Kidney epithelial cell (primary cell): ENCODE measurements at regions not wholly inside any gene's neighbourhood (a gene's known extent, or its start where the extent isn't known, plus 50 kb on each side); places are given as distances from the start of the nearest gene placed in this dataset.

Experiments used
- DNase-seq: peaks from one replicate; pipeline ENCODE4 v3.0.0-alpha.2; 2010; ENCODE audit warnings: low read depth
- H3K27me3 ChIP-seq: 2 replicates; pipeline ENCODE4 v1.6.0; 2011; ENCODE audit warnings: low read length; ENCODE audit not compliant: control insufficient read depth, insufficient read depth
- H3K36me3 ChIP-seq: 2 replicates; pipeline ENCODE4 v1.5.1; 2011; ENCODE audit warnings: low read length; ENCODE audit not compliant: control insufficient read depth, insufficient read depth
- H3K4me3 ChIP-seq: 2 replicates; pipeline ENCODE4 v1.5.1; 2011; ENCODE audit warnings: low read depth, mild to moderate bottlenecking, control low read depth, low read length
- CTCF ChIP-seq: IDR thresholded peaks from 2 replicates; pipeline ENCODE4 v1.5.1; 2011; ENCODE audit warnings: mild to moderate bottlenecking, moderate library complexity, low read length, control low read depth, inconsistent platforms; ENCODE audit not compliant: insufficient read depth, poor library complexity, severe bottlenecking

- Histone ChIP-seq H3K4me3 (no peak overlapping the region), H3K27me3 (no peaks in the 10 kb centered on the region), H3K36me3 (no peaks in the 10 kb centered on the region)
- TF ChIP-seq CTCF, result no peak
- no peak for DNase-seq
These were observed 282.5 kb upstream of the ADARB2 start for GRCh38 chr10:2019803-2020202.

- no peak for TF ChIP-seq CTCF
- DNase-seq, result no peak
- Histone ChIP-seq H3K4me3 (no peak overlapping the region), H3K27me3 (no peaks in the 10 kb centered on the region), H3K36me3 (no peaks in the 10 kb centered on the region)
These were observed 282.0 kb upstream of the ADARB2 start for GRCh38 chr10:2019281-2019680.

GRCh38 chr10:2014541-2014940, 277.2 kb upstream of the ADARB2 start:
- no peak for TF ChIP-seq CTCF

GRCh38 chr10:2012209-2012608, 274.9 kb upstream of the ADARB2 start:
- no peak for TF ChIP-seq CTCF
- Histone ChIP-seq H3K36me3 (no peaks in the 10 kb centered on the region), H3K4me3 (no peak overlapping the region), H3K27me3 (no peaks in the 10 kb centered on the region)
- no peak for DNase-seq

More at GRCh38 chr10:2014541-2014940, 277.2 kb upstream of the ADARB2 start:
- Histone ChIP-seq H3K36me3 (no peaks in the 10 kb centered on the region), H3K27me3 (no peaks in the 10 kb centered on the region), H3K4me3 (no peak overlapping the region)
- no peak for DNase-seq

- Histone ChIP-seq H3K4me3 (no peak overlapping the region), H3K36me3 (no peaks in the 10 kb centered on the region), H3K27me3 (no peaks in the 10 kb centered on the region)
- TF ChIP-seq CTCF, result no peak
- no peak for DNase-seq
These were observed 273.9 kb upstream of the ADARB2 start for GRCh38 chr10:2011106-2011716.

- H3K4me3 ChIP-seq, result no peak overlapping the region
- no peak for DNase-seq
- TF ChIP-seq CTCF, result no peak
- H3K27me3 ChIP-seq, result no peaks in the 10 kb centered on the region
- no peaks in the 10 kb centered on the region for H3K36me3 ChIP-seq
These were observed 268.2 kb upstream of the ADARB2 start for GRCh38 chr10:2005546-2005945.
